GM12864 (cell line): ENCODE measurements at regions not wholly inside any gene's neighbourhood (a gene's known extent, or its start where the extent isn't known, plus 50 kb on each side); places are given as distances from the start of the nearest gene placed in this dataset.

Experiments used
- DNase-seq: peaks from one replicate; pipeline ENCODE4 v3.0.0-alpha.2; 2011; ENCODE audit warnings: low read depth
- H3K4me3 ChIP-seq: 2 replicates; pipeline ENCODE4 v1.5.1; 2011; ENCODE audit warnings: mild to moderate bottlenecking, low read depth, low read length, control low read depth
- CTCF ChIP-seq: IDR thresholded peaks from 2 replicates; pipeline ENCODE4 v1.5.1; 2011; ENCODE audit warnings: low read depth, mild to moderate bottlenecking, moderate library complexity, low read length, control low read depth, inconsistent platforms; ENCODE audit errors: missing control alignments

GRCh38 chr2:239568601-239569000 is 167.8 kb upstream of the HDAC4 start:
- no peak overlapping the region for H3K4me3 ChIP-seq
- DNase-seq, result no peak
- no peak for TF ChIP-seq CTCF

DNA sequence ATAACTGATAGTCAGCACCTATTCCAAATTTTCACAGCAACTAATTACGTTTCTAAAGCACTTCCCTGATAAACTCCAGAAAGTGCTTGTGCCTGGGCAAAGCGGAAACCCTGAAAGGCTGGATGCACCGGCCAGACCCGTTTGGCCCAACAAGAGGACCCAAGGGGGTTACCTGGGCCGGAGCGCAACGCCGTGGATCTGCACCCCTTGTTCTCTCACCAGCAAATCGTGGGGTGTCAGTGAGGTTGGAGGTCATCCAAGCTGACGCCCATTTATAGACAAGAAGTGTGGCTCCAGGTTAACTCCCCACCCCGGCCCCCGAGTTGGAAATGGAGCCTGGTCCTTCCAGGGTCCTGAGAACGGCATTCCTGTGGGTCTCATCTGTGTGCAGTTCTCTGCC is 167.0 kb upstream of the HDAC4 start:
- TF ChIP-seq CTCF, result no peak
- DNase-seq, result no peak
- H3K4me3 ChIP-seq, result no peak overlapping the region

- no peak overlapping the region for H3K4me3 ChIP-seq
- no peak for DNase-seq
- TF ChIP-seq CTCF, result no peak
These were observed 166.3 kb upstream of the HDAC4 start for GRCh38 chr2:239566995-239567568.

GRCh38 chr2:239566162-239566994 is 165.6 kb upstream of the HDAC4 start:
- DNase-seq, result no peak
- no peak for TF ChIP-seq CTCF
- H3K4me3 ChIP-seq, result no peak overlapping the region

GRCh38 chr2:239564587-239564986 is 163.8 kb upstream of the HDAC4 start:
- no peak for TF ChIP-seq CTCF
- no peak for DNase-seq
- no peak overlapping the region for H3K4me3 ChIP-seq

DNA sequence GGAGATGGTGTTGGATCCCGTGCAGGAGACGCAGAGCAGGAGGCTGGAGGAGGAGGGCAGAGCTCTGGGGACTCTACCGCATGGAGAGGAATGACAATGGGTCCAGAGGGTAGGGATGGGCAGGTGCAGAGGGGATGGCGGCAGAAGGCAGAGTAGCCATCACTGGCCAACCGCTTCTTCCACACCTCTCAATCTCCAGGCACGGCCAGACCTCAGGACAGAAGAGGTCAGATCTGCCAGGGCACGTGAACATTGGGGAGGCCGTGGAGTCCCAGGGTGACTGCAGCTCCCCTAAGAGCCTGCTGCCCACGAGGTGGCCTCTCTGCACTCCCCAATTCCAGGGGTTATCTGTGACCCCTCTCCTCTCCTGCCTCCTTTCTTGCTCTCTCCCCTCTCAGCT is 162.7 kb upstream of the HDAC4 start:
- H3K4me3 ChIP-seq, result no peak overlapping the region
- no peak for TF ChIP-seq CTCF

More for the DNA sequence above, 162.7 kb upstream of the HDAC4 start:
- no peak for DNase-seq
